ENCODE measurements at regions not wholly inside any gene's neighbourhood (a gene's known extent, or its start where the extent isn't known, plus 50 kb on each side); places are given as distances from the start of the nearest gene placed in this dataset.

- Mint-ChIP-seq H3K9me3 (peaks cover 12% of the 10 kb centered on the region), H3K4me3 (no peak overlapping the region), H3K36me3 (no peaks in the 10 kb centered on the region), H3K27ac (no peak overlapping the region), H3K27me3 (peaks cover 1% of the 10 kb centered on the region), H3K4me1 (no peaks in the 10 kb centered on the region)
These were observed 152.3 kb downstream of the KCNE4 start for GRCh38 chr2:223203971-223204929.

- H3K27ac Mint-ChIP-seq, result no peak overlapping the region
- H3K36me3 Mint-ChIP-seq, result no peaks in the 10 kb centered on the region
- no peak overlapping the region for H3K4me3 Mint-ChIP-seq
- no peaks in the 10 kb centered on the region for H3K4me1 Mint-ChIP-seq
- H3K9me3 Mint-ChIP-seq, result peaks cover 12% of the 10 kb centered on the region
- no peaks in the 10 kb centered on the region for H3K27me3 Mint-ChIP-seq
These were observed 158.5 kb downstream of the KCNE4 start for GRCh38 chr2:223210489-223210888.

- no peaks in the 10 kb centered on the region for H3K9me3 Mint-ChIP-seq
- no peak overlapping the region for H3K4me3 Mint-ChIP-seq
- no peak overlapping the region for H3K27ac Mint-ChIP-seq
- no peaks in the 10 kb centered on the region for H3K4me1 Mint-ChIP-seq
- no peaks in the 10 kb centered on the region for H3K27me3 Mint-ChIP-seq
- no peaks in the 10 kb centered on the region for H3K36me3 Mint-ChIP-seq
These were observed 162.6 kb downstream of the KCNE4 start for GRCh38 chr2:223214394-223215253.

- Mint-ChIP-seq H3K4me1 (no peaks in the 10 kb centered on the region), H3K27me3 (no peaks in the 10 kb centered on the region), H3K9me3 (no peaks in the 10 kb centered on the region), H3K4me3 (no peak overlapping the region), H3K36me3 (no peaks in the 10 kb centered on the region), H3K27ac (no peak overlapping the region)
These were observed 163.2 kb downstream of the KCNE4 start for GRCh38 chr2:223215254-223215516.

- H3K9me3 Mint-ChIP-seq, result no peaks in the 10 kb centered on the region
- no peaks in the 10 kb centered on the region for H3K36me3 Mint-ChIP-seq
- no peaks in the 10 kb centered on the region for H3K27me3 Mint-ChIP-seq
- no peak overlapping the region for H3K4me3 Mint-ChIP-seq
- H3K27ac Mint-ChIP-seq, result no peak overlapping the region
- no peaks in the 10 kb centered on the region for H3K4me1 Mint-ChIP-seq
These were observed 165.4 kb downstream of the KCNE4 start for GRCh38 chr2:223217373-223217772.

GRCh38 chr2:223218587-223219178, 166.7 kb downstream of the KCNE4 start:
- H3K27me3 Mint-ChIP-seq, result no peaks in the 10 kb centered on the region
- H3K36me3 Mint-ChIP-seq, result no peaks in the 10 kb centered on the region
- no peaks in the 10 kb centered on the region for H3K9me3 Mint-ChIP-seq
- no peaks in the 10 kb centered on the region for H3K4me1 Mint-ChIP-seq
- H3K4me3 Mint-ChIP-seq, result no peak overlapping the region
- no peak overlapping the region for H3K27ac Mint-ChIP-seq

GRCh38 chr2:223219872-223220657, 168.1 kb downstream of the KCNE4 start:
- Mint-ChIP-seq H3K27ac (no peak overlapping the region), H3K4me3 (no peak overlapping the region), H3K27me3 (no peaks in the 10 kb centered on the region), H3K9me3 (no peaks in the 10 kb centered on the region), H3K4me1 (no peaks in the 10 kb centered on the region), H3K36me3 (no peaks in the 10 kb centered on the region)

GRCh38 chr2:223220658-223220925, 168.6 kb downstream of the KCNE4 start:
- no peaks in the 10 kb centered on the region for H3K27me3 Mint-ChIP-seq
- no peaks in the 10 kb centered on the region for H3K9me3 Mint-ChIP-seq
- H3K27ac Mint-ChIP-seq, result no peak overlapping the region
- H3K4me3 Mint-ChIP-seq, result no peak overlapping the region
- no peaks in the 10 kb centered on the region for H3K4me1 Mint-ChIP-seq
- no peaks in the 10 kb centered on the region for H3K36me3 Mint-ChIP-seq

- Mint-ChIP-seq H3K27ac (no peak overlapping the region), H3K4me3 (no peak overlapping the region), H3K36me3 (no peaks in the 10 kb centered on the region), H3K4me1 (no peaks in the 10 kb centered on the region), H3K27me3 (no peaks in the 10 kb centered on the region), H3K9me3 (peaks cover 2% of the 10 kb centered on the region)
These were observed 169.3 kb downstream of the KCNE4 start for GRCh38 chr2:223221139-223221835.

GRCh38 chr2:223222397-223222796, 170.4 kb downstream of the KCNE4 start:
- H3K9me3 Mint-ChIP-seq, result peaks cover 6% of the 10 kb centered on the region

GRCh38 chr2:223223156-223223555, 171.2 kb downstream of the KCNE4 start:
- H3K27me3 Mint-ChIP-seq, result no peaks in the 10 kb centered on the region

More at GRCh38 chr2:223222397-223222796, 170.4 kb downstream of the KCNE4 start:
- no peak overlapping the region for H3K27ac Mint-ChIP-seq
- no peaks in the 10 kb centered on the region for H3K36me3 Mint-ChIP-seq
- no peaks in the 10 kb centered on the region for H3K27me3 Mint-ChIP-seq
- no peak overlapping the region for H3K4me3 Mint-ChIP-seq
- no peaks in the 10 kb centered on the region for H3K4me1 Mint-ChIP-seq

GRCh38 chr2:223225266-223225665, 173.3 kb downstream of the KCNE4 start:
- Mint-ChIP-seq H3K27me3 (no peaks in the 10 kb centered on the region), H3K4me1 (no peaks in the 10 kb centered on the region), H3K9me3 (peaks cover 6% of the 10 kb centered on the region), H3K4me3 (no peak overlapping the region), H3K36me3 (no peaks in the 10 kb centered on the region), H3K27ac (no peak overlapping the region)

More at GRCh38 chr2:223223156-223223555, 171.2 kb downstream of the KCNE4 start:
- Mint-ChIP-seq H3K27ac (no peak overlapping the region), H3K9me3 (peaks cover 6% of the 10 kb centered on the region), H3K4me1 (no peaks in the 10 kb centered on the region), H3K4me3 (no peak overlapping the region), H3K36me3 (no peaks in the 10 kb centered on the region)

GRCh38 chr2:223226264-223226663, 174.3 kb downstream of the KCNE4 start:
- Mint-ChIP-seq H3K4me3 (no peak overlapping the region), H3K27ac (no peak overlapping the region), H3K36me3 (no peaks in the 10 kb centered on the region), H3K27me3 (no peaks in the 10 kb centered on the region), H3K4me1 (no peaks in the 10 kb centered on the region), H3K9me3 (peaks cover 6% of the 10 kb centered on the region)

GRCh38 chr2:223227338-223227737, 175.3 kb downstream of the KCNE4 start:
- Mint-ChIP-seq H3K4me3 (no peak overlapping the region), H3K27me3 (no peaks in the 10 kb centered on the region), H3K27ac (no peak overlapping the region), H3K4me1 (no peaks in the 10 kb centered on the region), H3K9me3 (peaks cover 6% of the 10 kb centered on the region), H3K36me3 (no peaks in the 10 kb centered on the region)

- peaks cover 6% of the 10 kb centered on the region for H3K9me3 Mint-ChIP-seq
- no peaks in the 10 kb centered on the region for H3K36me3 Mint-ChIP-seq
- H3K4me3 Mint-ChIP-seq, result no peak overlapping the region
These were observed 176.9 kb downstream of the KCNE4 start for GRCh38 chr2:223228871-223229270.

More at GRCh38 chr2:223228871-223229270, 176.9 kb downstream of the KCNE4 start:
- H3K4me1 Mint-ChIP-seq, result no peaks in the 10 kb centered on the region
- H3K27ac Mint-ChIP-seq, result no peak overlapping the region
- H3K27me3 Mint-ChIP-seq, result no peaks in the 10 kb centered on the region
